ENCODE measurements at regions not wholly inside any gene's neighbourhood (a gene's known extent, or its start where the extent isn't known, plus 50 kb on each side); places are given as distances from the start of the nearest gene placed in this dataset.

- TF ChIP-seq CTCF (IDR thresholded peaks at IDR 0.05): no peak
- TF ChIP-seq POLR2A (IDR thresholded peaks at IDR 0.05): no peak
Observed at GRCh38 chr1:222084048-222084447, 342.2 kb upstream of the DUSP10 start.

All from sigmoid colon (tissue), 3 donors.